Kidney (tissue), 13 donors: ENCODE measurements at regions not wholly inside any gene's neighbourhood (a gene's known extent, or its start where the extent isn't known, plus 50 kb on each side); places are given as distances from the start of the nearest gene placed in this dataset.

Experiments
- DNase-seq, 5 donors: peaks; one replicate each; pipeline ENCODE4 v3.0.0-alpha.2; 2013 to 2020
- FAIRE-seq: peaks from 2 replicates; lab custom pipeline; 2012; peaks lifted over from hg19 to GRCh38; lab: Jason Lieb, UNC
- H3K27ac ChIP-seq, 2 donors: one replicate each; pipeline ENCODE4 v1.7.0; 2013; ENCODE audit warnings: low read depth in 2 of 2, low read length in 2 of 2, inconsistent platforms in 1 of 2
- H3K27me3 ChIP-seq: one replicate; pipeline ENCODE4 v1.7.1; 2013; ENCODE audit warnings: low read length, inconsistent platforms; ENCODE audit not compliant: control insufficient read depth, insufficient read depth
- H3K36me3 ChIP-seq, 3 donors: one replicate each; pipeline versions ENCODE4 v1.7.0 to v1.7.1; 2013; ENCODE audit warnings: low read length in 3 of 3, control low read depth in 1 of 3, inconsistent platforms in 1 of 3; ENCODE audit not compliant: insufficient read depth in 3 of 3, control insufficient read depth in 2 of 3
- H3K4me1 ChIP-seq, 3 donors: one replicate each; pipeline versions ENCODE4 v1.7.0 to v1.7.1; 2013; ENCODE audit warnings: low read length in 3 of 3, inconsistent platforms in 1 of 3, low read depth in 1 of 3; ENCODE audit not compliant: control insufficient read depth in 2 of 3, insufficient read depth in 2 of 3
- H3K4me3 ChIP-seq, 3 donors: one replicate each; pipeline versions ENCODE4 v1.7.0 to v1.8.1; 2013; ENCODE audit warnings: low read length in 3 of 3, control low read depth in 1 of 3, inconsistent platforms in 1 of 3
- H3K9ac ChIP-seq, 3 donors: one replicate each; pipeline versions ENCODE4 v1.7.0 to v1.7.1; 2013; ENCODE audit warnings: low read length in 3 of 3, control low read depth in 1 of 3, inconsistent platforms in 1 of 3
- H3K9me3 ChIP-seq, 3 donors: one replicate each; pipeline versions ENCODE4 v1.7.0 to v1.7.1; 2013; ENCODE audit warnings: low read length in 3 of 3, control low read depth in 1 of 3, inconsistent platforms in 1 of 3; ENCODE audit not compliant: control insufficient read depth in 2 of 3, insufficient read depth in 1 of 3
- CTCF ChIP-seq: IDR thresholded peaks from 3 replicates; pipeline ENCODE4 v1.5.1; 2012; ENCODE audit warnings: mild to moderate bottlenecking, moderate library complexity, borderline replicate concordance; ENCODE audit not compliant: insufficient read depth; ENCODE audit errors: extremely low read depth
- intact Hi-C: fragments of 100-400 bp; cut with DNase I; formaldehyde crosslinking; loops from one replicate; pipeline ENCODE4 v1.11.1; 2022
- donor health status: control.
- donor health status: control.
- donor health status: control.
- donor health status: control.
- donor health status: control.
- donor health status: DM: yes; HTN: yes; CAD: no.
- donor health status: Normal renal cell carcinoma (clear cell type).

GRCh38 chr12:78483767-78484315 is 380.7 kb upstream of the SYT1 start:
- DNase-seq (no peak), FAIRE-seq (no peak)
- no peak for TF ChIP-seq CTCF
- no peaks in the 10 kb centered on the region for H3K36me3 ChIP-seq
- H3K9ac ChIP-seq, result no peak overlapping the region
- H3K9me3 ChIP-seq, result no peaks in the 10 kb centered on the region
- intact Hi-C loops, result no loop called here
- H3K27me3 ChIP-seq, result no peaks in the 10 kb centered on the region
- H3K4me3 ChIP-seq, result no peak overlapping the region
- no peaks in the 10 kb centered on the region for H3K4me1 ChIP-seq
- no peak overlapping the region for H3K27ac ChIP-seq

- H3K4me3 ChIP-seq, result no peak overlapping the region
- no peaks in the 10 kb centered on the region for H3K4me1 ChIP-seq
- FAIRE-seq (no peak), DNase-seq (no peak)
- intact Hi-C loops, result no loop called here
- TF ChIP-seq CTCF, result no peak
- no peaks in the 10 kb centered on the region for H3K27me3 ChIP-seq
- H3K9me3 ChIP-seq, result no peaks in the 10 kb centered on the region
- H3K36me3 ChIP-seq, result no peaks in the 10 kb centered on the region
- no peak overlapping the region for H3K9ac ChIP-seq
- no peak overlapping the region for H3K27ac ChIP-seq
Observed at GRCh38 chr12:78489990-78490389, 374.6 kb upstream of the SYT1 start.

DNA sequence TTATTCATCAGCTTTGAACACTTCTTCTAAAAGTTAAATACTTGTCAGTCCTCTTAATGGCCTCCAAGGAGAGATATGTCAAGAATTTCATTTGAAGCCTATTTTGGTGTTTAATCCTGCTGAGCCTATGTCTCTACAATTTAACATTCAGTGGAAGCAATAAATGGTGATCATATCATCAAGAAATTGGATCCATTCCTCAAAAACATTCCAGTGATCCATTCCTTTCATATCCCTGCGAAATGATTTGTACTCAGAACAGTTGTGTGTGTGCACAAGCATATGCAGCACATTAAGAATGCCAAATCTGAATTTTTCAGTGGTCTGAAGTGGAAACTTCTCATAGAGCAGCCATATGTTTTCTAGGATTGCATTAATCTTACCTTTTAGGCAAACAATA is 373.7 kb upstream of the SYT1 start:
- Histone ChIP-seq H3K36me3 (no peaks in the 10 kb centered on the region), H3K9me3 (no peaks in the 10 kb centered on the region), H3K4me3 (no peak overlapping the region), H3K9ac (no peak overlapping the region), H3K4me1 (no peaks in the 10 kb centered on the region), H3K27me3 (no peaks in the 10 kb centered on the region), H3K27ac (no peak overlapping the region)
- DNase-seq (peak in 1 of 5 donors; percentile 30), FAIRE-seq (no peak)
- intact Hi-C loops, result no loop called here
- TF ChIP-seq CTCF, result no peak

- no peak for TF ChIP-seq CTCF
- no peak for FAIRE-seq
Observed at GRCh38 chr12:78494911-78495310, 369.7 kb upstream of the SYT1 start.

More at GRCh38 chr12:78494911-78495310, 369.7 kb upstream of the SYT1 start:
- H3K9ac ChIP-seq, result no peak overlapping the region
- no peaks in the 10 kb centered on the region for H3K36me3 ChIP-seq
- DNase-seq, result peak in 2 of 5 donors; percentile 19 to 35
- H3K27ac ChIP-seq, result no peak overlapping the region
- H3K4me1 ChIP-seq, result no peaks in the 10 kb centered on the region
- H3K27me3 ChIP-seq, result no peaks in the 10 kb centered on the region
- H3K4me3 ChIP-seq, result no peak overlapping the region
- H3K9me3 ChIP-seq, result no peaks in the 10 kb centered on the region
- intact Hi-C loops, result no loop called here
